Erythroblast (primary cell): ENCODE measurements at regions not wholly inside any gene's neighbourhood (a gene's known extent, or its start where the extent isn't known, plus 50 kb on each side); places are given as distances from the start of the nearest gene placed in this dataset.

Experiments
- GATA1 ChIP-seq: IDR thresholded peaks from 2 replicates; pipeline ENCODE4 v1.6.1; 2011; ENCODE audit warnings: low read depth, mild to moderate bottlenecking, control low read depth, low read length, moderate library complexity
- POLR2A ChIP-seq: IDR thresholded peaks from 2 replicates; pipeline ENCODE4 v1.6.1; 2011; ENCODE audit warnings: mild to moderate bottlenecking, low read length

DNA sequence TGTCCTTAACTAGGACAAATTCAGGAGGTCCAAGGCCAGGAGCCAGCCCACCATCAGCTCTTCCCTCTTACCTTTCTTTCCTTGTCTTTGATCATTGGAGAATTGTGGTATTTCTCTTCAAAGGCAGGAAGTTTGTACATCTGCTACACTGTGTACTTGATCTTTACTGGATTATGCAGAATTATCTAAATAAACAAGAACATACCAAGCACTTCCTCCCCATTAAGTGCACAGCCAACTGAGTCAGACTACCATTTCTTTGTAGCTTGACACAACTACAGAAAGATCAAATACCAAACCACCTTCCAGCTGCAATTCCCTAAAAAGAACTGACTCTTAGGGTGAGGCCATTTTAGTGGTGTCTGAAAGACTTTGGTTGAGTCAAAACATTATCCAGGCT, 195.1 kb downstream of the HDGFL1 start:
- no peak for TF ChIP-seq POLR2A
- TF ChIP-seq GATA1 = no peak
